ENCODE measurements at regions not wholly inside any gene's neighbourhood (a gene's known extent, or its start where the extent isn't known, plus 50 kb on each side); places are given as distances from the start of the nearest gene placed in this dataset.
A peak's percentile ranks its signal among the peaks of the same experiment; 100 is the strongest.

GRCh38 chr9:89912605-89912953 lies 307.8 kb downstream of the GADD45G start:
- no peak for ATAC-seq
- TF ChIP-seq EP300 (IDR thresholded peaks at IDR 0.05) (no peak), POLR2A (IDR thresholded peaks at IDR 0.05) (no peak), CTCF (IDR thresholded peaks at IDR 0.05) (no peak), POLR2AphosphoS5 (IDR thresholded peaks at IDR 0.05) (no peak)
- H3K9me3 ChIP-seq: no peaks in the 10 kb centered on the region
- no peak overlapping the region for H3K4me3 ChIP-seq
- no peaks in the 10 kb centered on the region for H3K27me3 ChIP-seq
- no peaks in the 10 kb centered on the region for H3K4me1 ChIP-seq
- H3K27ac ChIP-seq: no peak overlapping the region
- 94 to 100% methylated on average over 1 to 3 of the region's 5 CpGs for WGBS, 2 donors (ENCODE audit: low coverage in 1 of 2)
- H3K36me3 ChIP-seq: no peaks in the 10 kb centered on the region

- Histone ChIP-seq H3K27me3 (no peaks in the 10 kb centered on the region), H3K27ac (no peak overlapping the region), H3K36me3 (no peaks in the 10 kb centered on the region), H3K4me3 (no peak overlapping the region), H3K9me3 (no peaks in the 10 kb centered on the region), H3K4me1 (no peaks in the 10 kb centered on the region)
- no peak for TF ChIP-seq POLR2AphosphoS5 (IDR thresholded peaks at IDR 0.05)
- WGBS, 2 donors (ENCODE audit: low coverage in 1 of 2): 71 to 79% methylated on average over 1 to 3 of the region's 3 CpGs
- ATAC-seq: no peak
Measured at GRCh38 chr9:89915187-89915586, 310.4 kb downstream of the GADD45G start.

- WGBS, 2 donors (ENCODE audit: low coverage in 1 of 2): 65 to 90% methylated on average over 4 to 5 of the region's 6 CpGs
- H3K27me3 ChIP-seq: no peaks in the 10 kb centered on the region
- TF ChIP-seq EP300 (IDR thresholded peaks at IDR 0.05) (no peak), CTCF (IDR thresholded peaks at IDR 0.05) (no peak), POLR2A (IDR thresholded peaks at IDR 0.05) (no peak), POLR2AphosphoS5 (IDR thresholded peaks at IDR 0.05) (no peak)
Measured at GRCh38 chr9:89916001-89916597, 311.3 kb downstream of the GADD45G start.

GRCh38 chr9:89917861-89918260 lies 313.0 kb downstream of the GADD45G start:
- Histone ChIP-seq H3K9me3 (no peaks in the 10 kb centered on the region), H3K27me3 (no peaks in the 10 kb centered on the region), H3K27ac (no peak overlapping the region), H3K4me1 (no peaks in the 10 kb centered on the region), H3K4me3 (no peak overlapping the region), H3K36me3 (no peaks in the 10 kb centered on the region)
- no peak for ATAC-seq
- TF ChIP-seq CTCF (IDR thresholded peaks at IDR 0.05): no peak
- no peak for TF ChIP-seq POLR2AphosphoS5 (IDR thresholded peaks at IDR 0.05)
- no peak for TF ChIP-seq EP300 (IDR thresholded peaks at IDR 0.05)
- TF ChIP-seq POLR2A (IDR thresholded peaks at IDR 0.05): no peak
- 98 to 100% methylated on average over 1 to 6 of the region's 9 CpGs for WGBS, 2 donors (ENCODE audit: low coverage in 1 of 2)

More at GRCh38 chr9:89916001-89916597, 311.3 kb downstream of the GADD45G start:
- H3K4me1 ChIP-seq: no peaks in the 10 kb centered on the region
- no peak overlapping the region for H3K27ac ChIP-seq
- H3K9me3 ChIP-seq: no peaks in the 10 kb centered on the region
- H3K36me3 ChIP-seq: no peaks in the 10 kb centered on the region
- no peak for ATAC-seq
- no peak overlapping the region for H3K4me3 ChIP-seq

GRCh38 chr9:89919171-89919681 lies 314.4 kb downstream of the GADD45G start:
- 62 to 70% methylated on average over 2 to 10 of the region's 12 CpGs for whole genome bisulfite sequencing, 2 donors (ENCODE audit: low coverage in 1 of 2)
- ATAC-seq: peak; percentile 39
- Histone ChIP-seq H3K27ac (no peak overlapping the region), H3K9me3 (no peaks in the 10 kb centered on the region), H3K36me3 (no peaks in the 10 kb centered on the region), H3K27me3 (no peaks in the 10 kb centered on the region), H3K4me1 (no peaks in the 10 kb centered on the region), H3K4me3 (no peak overlapping the region)
- TF ChIP-seq POLR2A (IDR thresholded peaks at IDR 0.05): no peak

GRCh38 chr9:89920131-89920530 lies 315.3 kb downstream of the GADD45G start:
- WGBS, 2 donors (ENCODE audit: low coverage in 1 of 2): 90 to 96% methylated on average over 4 to 5 of the region's 5 CpGs
- H3K9me3 ChIP-seq: no peaks in the 10 kb centered on the region
- no peak for ATAC-seq
- H3K4me1 ChIP-seq: peaks cover 0 to 3% (median 0%) of the 10 kb centered on the region in 3 donors
- no peak overlapping the region for H3K27ac ChIP-seq
- no peak for TF ChIP-seq CTCF (IDR thresholded peaks at IDR 0.05)
- no peak for TF ChIP-seq POLR2A (IDR thresholded peaks at IDR 0.05)
- no peak for TF ChIP-seq POLR2AphosphoS5 (IDR thresholded peaks at IDR 0.05)
- no peak for TF ChIP-seq EP300 (IDR thresholded peaks at IDR 0.05)
- H3K36me3 ChIP-seq: no peaks in the 10 kb centered on the region
- no peak overlapping the region for H3K4me3 ChIP-seq
- H3K27me3 ChIP-seq: no peaks in the 10 kb centered on the region

Measured in gastroesophageal sphincter (tissue), 4 donors.